Testis (tissue), 2 donors: ENCODE measurements at regions not wholly inside any gene's neighbourhood (a gene's known extent, or its start where the extent isn't known, plus 50 kb on each side); places are given as distances from the start of the nearest gene placed in this dataset.

Source experiments
- POLR2A ChIP-seq: fragments of 450-650 bp; IDR thresholded peaks from one replicate; pipeline ENCODE4 v1.6.1; 2017; ENCODE audit warnings: antibody characterized with exemption, mild to moderate bottlenecking, moderate library complexity
- TF ChIP-seq, protein P1 (sequence below), 3 experiments: fragments of 450-650 bp in 2 of 3; fragments of 200-600 bp in 1 of 3; sonication (generic) in 1 of 3; IDR thresholded peaks; one replicate each; pipeline ENCODE4 v1.5.1; 2016 to 2019; ENCODE audit warnings: antibody characterized with exemption in 3 of 3, mild to moderate bottlenecking in 2 of 3, moderate library complexity in 1 of 3

DNA sequence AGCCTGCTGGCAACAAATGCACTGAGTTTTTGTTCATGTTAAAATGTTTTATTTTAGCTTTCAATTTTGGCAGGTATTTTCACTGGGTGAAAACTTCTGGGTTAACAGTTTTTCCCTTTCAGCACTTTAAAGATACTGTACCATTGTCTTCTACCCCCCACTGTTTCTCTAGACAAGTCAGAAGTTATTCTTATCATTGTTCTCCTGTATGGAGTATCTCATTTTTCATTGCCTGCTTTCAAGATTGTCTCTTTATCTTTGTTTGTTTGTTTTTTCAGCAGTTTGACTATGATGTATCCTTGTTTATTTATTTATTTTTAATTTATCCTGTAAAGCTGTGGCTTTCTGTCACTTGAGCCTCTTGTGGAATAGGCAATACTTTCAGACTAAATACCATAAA is 277.0 kb downstream of the ICOS start:
- TF ChIP-seq, protein P1, sequence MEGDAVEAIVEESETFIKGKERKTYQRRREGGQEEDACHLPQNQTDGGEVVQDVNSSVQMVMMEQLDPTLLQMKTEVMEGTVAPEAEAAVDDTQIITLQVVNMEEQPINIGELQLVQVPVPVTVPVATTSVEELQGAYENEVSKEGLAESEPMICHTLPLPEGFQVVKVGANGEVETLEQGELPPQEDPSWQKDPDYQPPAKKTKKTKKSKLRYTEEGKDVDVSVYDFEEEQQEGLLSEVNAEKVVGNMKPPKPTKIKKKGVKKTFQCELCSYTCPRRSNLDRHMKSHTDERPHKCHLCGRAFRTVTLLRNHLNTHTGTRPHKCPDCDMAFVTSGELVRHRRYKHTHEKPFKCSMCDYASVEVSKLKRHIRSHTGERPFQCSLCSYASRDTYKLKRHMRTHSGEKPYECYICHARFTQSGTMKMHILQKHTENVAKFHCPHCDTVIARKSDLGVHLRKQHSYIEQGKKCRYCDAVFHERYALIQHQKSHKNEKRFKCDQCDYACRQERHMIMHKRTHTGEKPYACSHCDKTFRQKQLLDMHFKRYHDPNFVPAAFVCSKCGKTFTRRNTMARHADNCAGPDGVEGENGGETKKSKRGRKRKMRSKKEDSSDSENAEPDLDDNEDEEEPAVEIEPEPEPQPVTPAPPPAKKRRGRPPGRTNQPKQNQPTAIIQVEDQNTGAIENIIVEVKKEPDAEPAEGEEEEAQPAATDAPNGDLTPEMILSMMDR (IDR thresholded peaks at IDR 0.05): no peak
- no peak for TF ChIP-seq POLR2A
